ENCODE measurements at regions not wholly inside any gene's neighbourhood (a gene's known extent, or its start where the extent isn't known, plus 50 kb on each side); places are given as distances from the start of the nearest gene placed in this dataset.

DNA sequence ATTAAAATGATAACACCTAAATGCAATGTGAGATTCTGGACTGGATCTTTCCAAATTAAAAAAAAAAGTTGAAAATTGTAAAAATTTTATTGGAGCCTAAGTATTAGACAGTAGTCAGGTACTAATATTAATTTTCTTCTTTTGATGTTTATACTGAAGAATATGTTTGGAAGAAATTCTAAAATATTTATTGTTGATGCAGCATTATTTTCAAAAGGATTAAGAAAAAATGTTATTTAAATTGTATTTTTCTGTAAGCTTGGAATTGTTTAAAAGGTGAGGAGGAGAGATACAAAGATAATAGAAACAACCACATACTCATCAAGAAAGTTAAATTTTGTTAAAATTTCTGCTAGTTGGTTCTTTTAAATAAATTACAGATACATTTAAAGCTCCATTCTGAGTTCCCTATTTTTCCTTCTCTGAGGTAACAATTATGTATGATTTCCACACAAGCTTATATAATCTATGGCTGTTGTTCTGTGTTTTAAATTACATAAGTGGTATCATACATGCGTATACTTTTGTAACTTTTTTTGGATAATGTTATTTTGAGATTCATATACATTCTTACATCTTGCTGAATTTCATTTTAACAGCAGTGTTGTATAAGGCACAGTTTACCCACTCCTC is 180.3 kb upstream of the RGS18 start:
- no peak overlapping the region for H3K4me3 ChIP-seq (ENCODE audit: low read depth, low read length)
- H3K9me3 ChIP-seq (ENCODE audit: control insufficient read depth, insufficient read depth, low read length), result no peaks in the 10 kb centered on the region; the same call in 1 of the 2 replicates
- no peak overlapping the region for H3K27ac ChIP-seq (ENCODE audit: low read depth, low read length)
- DNase-seq (ENCODE audit: low read depth, low spot score), result no peak
- CTCF ChIA-PET, result interaction anchor here (1.1 kb wide), 1 partner anchor 18 kb away, joined by 4 read pairs; no protein-coding TSS in a partner anchor
- H3K27me3 ChIP-seq (ENCODE audit: control insufficient read depth, insufficient read depth, low read length), result no peaks in the 10 kb centered on the region
- no peak for TF ChIP-seq CTCF (IDR thresholded peaks at IDR 0.05; ENCODE audit: low read depth, low read length)
- POLR2A ChIA-PET, result no interaction called here

- Histone ChIP-seq H3K4me3 (ENCODE audit: low read depth, low read length) (no peak overlapping the region), H3K27ac (ENCODE audit: low read depth, low read length) (no peak overlapping the region), H3K27me3 (ENCODE audit: control insufficient read depth, insufficient read depth, low read length) (no peaks in the 10 kb centered on the region), H3K9me3 (ENCODE audit: control insufficient read depth, insufficient read depth, low read length) (no peaks in the 10 kb centered on the region; the same call in 1 of the 2 replicates)
- POLR2A ChIA-PET, result no interaction called here
- no peak for TF ChIP-seq CTCF (IDR thresholded peaks at IDR 0.05; ENCODE audit: low read depth, low read length)
- CTCF ChIA-PET, result no interaction called here
- DNase-seq (ENCODE audit: low read depth, low spot score), result no peak
Measured at GRCh38 chr1:191984856-191985255, 173.4 kb upstream of the RGS18 start.

DNA sequence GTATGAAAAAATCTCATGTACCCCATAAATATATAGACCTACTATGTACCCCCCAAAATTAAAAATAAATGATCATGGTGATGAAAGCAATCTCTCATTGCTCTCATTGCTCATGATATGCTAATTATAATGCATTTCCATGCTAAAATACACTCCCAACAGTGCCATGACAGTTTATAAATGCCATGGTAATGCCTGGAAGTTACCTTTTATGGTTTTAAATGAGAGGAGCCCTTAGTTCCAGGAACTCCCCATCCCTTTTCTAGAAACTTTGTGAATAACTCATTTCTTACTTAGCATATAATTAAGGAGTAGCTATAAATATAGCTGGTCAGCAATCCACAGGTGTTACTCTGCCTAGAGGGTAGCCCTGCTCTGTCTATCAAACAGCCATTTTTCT is 166.1 kb upstream of the RGS18 start:
- Histone ChIP-seq H3K4me3 (ENCODE audit: low read depth, low read length) (no peak overlapping the region), H3K27me3 (ENCODE audit: control insufficient read depth, insufficient read depth, low read length) (no peaks in the 10 kb centered on the region), H3K9me3 (ENCODE audit: control insufficient read depth, insufficient read depth, low read length) (no peaks in the 10 kb centered on the region), H3K27ac (ENCODE audit: low read depth, low read length) (no peak overlapping the region)
- no peak for TF ChIP-seq CTCF (IDR thresholded peaks at IDR 0.05; ENCODE audit: low read depth, low read length)
- CTCF ChIA-PET, result interaction anchor here (0.6 to 1.0 kb wide), 2 partner anchors 17 to 454 kb away, joined by 3 to 4 read pairs; no protein-coding TSS in a partner anchor
- POLR2A ChIA-PET, result no interaction called here
- DNase-seq (ENCODE audit: low read depth, low spot score), result no peak

GRCh38 chr1:191993549-191993948 is 164.7 kb upstream of the RGS18 start:
- H3K9me3 ChIP-seq (ENCODE audit: control insufficient read depth, insufficient read depth, low read length), result no peaks in the 10 kb centered on the region
- H3K4me3 ChIP-seq (ENCODE audit: low read depth, low read length), result no peak overlapping the region
- DNase-seq (ENCODE audit: low read depth, low spot score), result peak; percentile 15
- TF ChIP-seq CTCF (IDR thresholded peaks at IDR 0.05; ENCODE audit: low read depth, low read length), result peak; percentile 64
- no peaks in the 10 kb centered on the region for H3K27me3 ChIP-seq (ENCODE audit: control insufficient read depth, insufficient read depth, low read length)
- H3K27ac ChIP-seq (ENCODE audit: low read depth, low read length), result no peak overlapping the region
- ChIA-PET POLR2A (no interaction called here), CTCF (interaction anchor here (0.5 to 2.2 kb wide), 10 partner anchors 10 to 460 kb away, joined by 3 to 9 read pairs (median 4); partner anchors contain the start of gene RGS21)

GRCh38 chr1:192002063-192002462 is 156.2 kb upstream of the RGS18 start:
- no peak for TF ChIP-seq CTCF (IDR thresholded peaks at IDR 0.05; ENCODE audit: low read depth, low read length)
- no peak overlapping the region for H3K27ac ChIP-seq (ENCODE audit: low read depth, low read length)
- ChIA-PET CTCF (no interaction called here), POLR2A (no interaction called here)
- H3K9me3 ChIP-seq (ENCODE audit: control insufficient read depth, insufficient read depth, low read length), result no peaks in the 10 kb centered on the region
- no peak overlapping the region for H3K4me3 ChIP-seq (ENCODE audit: low read depth, low read length)
- H3K27me3 ChIP-seq (ENCODE audit: control insufficient read depth, insufficient read depth, low read length), result no peaks in the 10 kb centered on the region
- no peak for DNase-seq (ENCODE audit: low read depth, low spot score)
